Endothelial cell of umbilical vein (primary cell): ENCODE measurements at regions not wholly inside any gene's neighbourhood (a gene's known extent, or its start where the extent isn't known, plus 50 kb on each side); places are given as distances from the start of the nearest gene placed in this dataset.

Experiments used
- BruUV-seq: library from RNA; stranded (reverse); fragments of 400-500 nt; replicated peaks from 2 replicates; lab custom pipeline; 2021; lab: Mats Ljungman, UMichigan
- CTCF ChIA-PET: fragments of 300-600, 350-600 bp; sonication (Branson Sonifier 250); formaldehyde crosslinking; loops from one replicate; lab custom pipeline; 2021; ENCODE audit warnings: antibody characterized with exemption, inconsistent platforms; lab: Charles Lee
- POLR2A ChIA-PET: fragments of 300-600, 350-600 bp; sonication (Branson Sonifier 250); formaldehyde crosslinking; loops from one replicate; lab custom pipeline; 2021; ENCODE audit warnings: antibody characterized with exemption, inconsistent platforms; lab: Charles Lee
- DNase-seq: peaks from one replicate; pipeline ENCODE4 v3.0.0-alpha.2; 2011; ENCODE audit warnings: low read depth, low spot score
- FAIRE-seq: peaks from 2 replicates; lab custom pipeline; 2011; peaks lifted over from hg19 to GRCh38; lab: Jason Lieb, UNC
- H2AFZ ChIP-seq: 2 replicates; pipeline ENCODE4 v1.6.0; 2012; ENCODE audit warnings: low read depth, low read length, control low read depth, inconsistent platforms
- H3K27ac ChIP-seq: 2 replicates; pipeline ENCODE4 v1.5.1; 2011; ENCODE audit warnings: low read depth, mild to moderate bottlenecking, control low read depth, low read length, moderate library complexity; ENCODE audit not compliant: insufficient read depth
- H3K27me3 ChIP-seq, 2 experiments: 2 replicates each; pipeline versions ENCODE4 v1.6.0 to v1.6.1; 2011; ENCODE audit warnings: low read length in 2 of 2, mixed read lengths in 1 of 2; ENCODE audit not compliant: control insufficient read depth in 2 of 2, insufficient read depth in 2 of 2
- H3K36me3 ChIP-seq, 2 experiments: 2 replicates in 1 of 2; 3 replicates in 1 of 2; pipeline ENCODE4 v1.5.1; 2011; ENCODE audit warnings: low read length in 2 of 2, mild to moderate bottlenecking in 1 of 2, moderate library complexity in 1 of 2; ENCODE audit not compliant: control insufficient read depth in 2 of 2, insufficient read depth in 2 of 2; ENCODE audit errors: extremely low read depth in 1 of 2
- H3K4me1 ChIP-seq: 3 replicates; pipeline ENCODE4 v1.5.1; 2011; ENCODE audit warnings: mild to moderate bottlenecking, low read length; ENCODE audit not compliant: control insufficient read depth, insufficient read depth; ENCODE audit errors: extremely low read depth
- H3K4me2 ChIP-seq: 2 replicates; pipeline ENCODE4 v1.6.1; 2011; ENCODE audit warnings: low read length, control low read depth, mixed read lengths; ENCODE audit not compliant: insufficient read depth
- H3K4me3 ChIP-seq, 3 experiments: fragments of 200-600 bp in 1 of 3; sonication (generic), shearing (Covaris generic) in 1 of 3; replicated peaks in 1 of 3; 2 replicates each; pipeline ENCODE4 v1.5.1; 2011 to 2016; ENCODE audit warnings: control low read depth in 3 of 3, low read length in 3 of 3, mild to moderate bottlenecking in 2 of 3, inconsistent platforms in 1 of 3, low read depth in 1 of 3, moderate library complexity in 1 of 3; ENCODE audit not compliant: insufficient read depth in 1 of 3
- H3K79me2 ChIP-seq: 2 replicates; pipeline ENCODE4 v1.6.0; 2012; ENCODE audit warnings: low read length, inconsistent platforms; ENCODE audit not compliant: control insufficient read depth, insufficient read depth
- H3K9ac ChIP-seq: replicated peaks from 2 replicates; pipeline ENCODE3; 2011; ENCODE audit warnings: low read length, control low read depth; ENCODE audit not compliant: insufficient read depth; ENCODE audit errors: extremely low read depth
- H3K9me1 ChIP-seq: replicated peaks from 3 replicates; pipeline ENCODE4 v1.6.0; 2011; ENCODE audit warnings: mild to moderate bottlenecking, low read length; ENCODE audit not compliant: control insufficient read depth, insufficient read depth; ENCODE audit errors: extremely low read depth
- H3K9me3 ChIP-seq: replicated peaks from 2 replicates; pipeline ENCODE4 v1.5.1; 2012; ENCODE audit warnings: low read length, inconsistent platforms; ENCODE audit not compliant: control insufficient read depth, insufficient read depth
- H4K20me1 ChIP-seq: replicated peaks from 2 replicates; pipeline ENCODE3; 2011; ENCODE audit warnings: mild to moderate bottlenecking, low read length; ENCODE audit not compliant: control insufficient read depth, insufficient read depth; ENCODE audit errors: extremely low read depth
- CTCF ChIP-seq, 2 donors: IDR thresholded peaks; 1 replicate in 1 of 2; 2 replicates in 1 of 2; pipeline ENCODE4 v1.5.1; 2011; ENCODE audit warnings: low read length in 2 of 2, mild to moderate bottlenecking in 2 of 2, moderate library complexity in 2 of 2, control low read depth in 1 of 2, inconsistent platforms in 1 of 2, low read depth in 1 of 2; ENCODE audit not compliant: insufficient read depth in 1 of 2; ENCODE audit errors: extremely low read depth in 1 of 2
- EZH2 ChIP-seq: IDR thresholded peaks from 2 replicates; pipeline ENCODE4 v1.6.1; 2012; ENCODE audit warnings: borderline replicate concordance, low read depth, mild to moderate bottlenecking, moderate library complexity, low read length, inconsistent platforms; ENCODE audit not compliant: severe bottlenecking
- FOS ChIP-seq: IDR thresholded peaks from 2 replicates; pipeline ENCODE4 v1.6.1; 2011; ENCODE audit warnings: mild to moderate bottlenecking, low read length, moderate library complexity, borderline replicate concordance; ENCODE audit not compliant: insufficient read depth
- GATA2 ChIP-seq: IDR thresholded peaks from 2 replicates; pipeline ENCODE4 v1.7.0; 2011; ENCODE audit warnings: low read depth, mild to moderate bottlenecking, moderate library complexity, mixed read lengths, low read length; ENCODE audit not compliant: insufficient read length, insufficient read depth
- JUN ChIP-seq: IDR thresholded peaks from 2 replicates; pipeline ENCODE4 v1.6.1; 2011; ENCODE audit warnings: borderline replicate concordance, low read depth; ENCODE audit not compliant: insufficient read length, insufficient read depth
- MAX ChIP-seq: IDR thresholded peaks from 2 replicates; pipeline ENCODE4 v1.6.1; 2011; ENCODE audit not compliant: insufficient read depth, insufficient read length
- MYC ChIP-seq: IDR thresholded peaks from one replicate; pipeline ENCODE4 v1.6.1; 2011; ENCODE audit warnings: mild to moderate bottlenecking, low read depth, low read length
- POLR2AphosphoS5 ChIP-seq: IDR thresholded peaks from 2 replicates; pipeline ENCODE4 v1.6.1; 2012; ENCODE audit warnings: low read depth, mild to moderate bottlenecking, control low read depth, low read length, moderate library complexity; ENCODE audit not compliant: insufficient read depth
- dilution Hi-C: fragments of 300-500 bp; cut with MboI; formaldehyde crosslinking; loops from one replicate; pipeline ENCODE4 v1.15.0; 2019; ENCODE audit warnings: low sequenced_read_pairs; ENCODE audit not compliant: extremely low pct_ligation_motif_present
- intact Hi-C: fragments of 100-400 bp; cut with micrococcal nuclease; formaldehyde crosslinking; loops from one replicate; pipeline ENCODE4 v1.10.0; 2022

GRCh38 chr20:60815656-60816055 lies 436.4 kb upstream of the CDH4 start:
- DNase-seq (no peak), FAIRE-seq (no peak)
- ChIA-PET CTCF (no interaction called here), POLR2A (no interaction called here)
- no peak for TF ChIP-seq GATA2
- TF ChIP-seq EZH2 = no peak
- no peak for TF ChIP-seq CTCF (IDR thresholded peaks at IDR 0.05; ENCODE audit: extremely low read depth in 1 of 2, insufficient read depth in 1 of 2, low read depth in 1 of 2, low read length in 2 of 2)
- TF ChIP-seq MYC = no peak
- no peak for TF ChIP-seq MAX
- H3K9me3 ChIP-seq = peaks cover 12% of the 10 kb centered on the region
- H3K27ac ChIP-seq = no peak overlapping the region
- H3K9me1 ChIP-seq = no peaks in the 10 kb centered on the region
- dilution Hi-C loops = no loop called here
- intact Hi-C loops = no loop called here
- H3K36me3 ChIP-seq = no peaks in the 10 kb centered on the region
- no peaks in the 10 kb centered on the region for H3K79me2 ChIP-seq
- no peak overlapping the region for H3K4me3 ChIP-seq
- H3K4me1 ChIP-seq = no peaks in the 10 kb centered on the region
- no peak overlapping the region for H3K9ac ChIP-seq
- no TSS peak for BruUV-seq
- H4K20me1 ChIP-seq = no peaks in the 10 kb centered on the region
- no peak overlapping the region for H2AFZ ChIP-seq
- no peak overlapping the region for H3K4me2 ChIP-seq
- no peaks in the 10 kb centered on the region for H3K27me3 ChIP-seq

GRCh38 chr20:60816901-60817300 lies 435.2 kb upstream of the CDH4 start:
- dilution Hi-C loops = no loop called here

More at GRCh38 chr20:60816901-60817300, 435.2 kb upstream of the CDH4 start:
- intact Hi-C loops = no loop called here
- TF ChIP-seq GATA2 = no peak
- no peak for TF ChIP-seq MAX
- no peak for TF ChIP-seq CTCF (IDR thresholded peaks at IDR 0.05; ENCODE audit: extremely low read depth in 1 of 2, insufficient read depth in 1 of 2, low read depth in 1 of 2, low read length in 2 of 2)
- no peak for TF ChIP-seq EZH2
- no peak for TF ChIP-seq JUN
- no peak for TF ChIP-seq FOS
- TF ChIP-seq POLR2AphosphoS5 = no peak
- DNase-seq = no peak
- Histone ChIP-seq H2AFZ (no peak overlapping the region), H3K9ac (no peak overlapping the region), H3K79me2 (no peaks in the 10 kb centered on the region), H3K27me3 (no peaks in the 10 kb centered on the region), H3K9me3 (peaks cover 13% of the 10 kb centered on the region), H3K9me1 (no peaks in the 10 kb centered on the region), H3K4me3 (no peak overlapping the region), H4K20me1 (no peaks in the 10 kb centered on the region), H3K4me1 (no peaks in the 10 kb centered on the region), H3K27ac (no peak overlapping the region), H3K4me2 (no peak overlapping the region), H3K36me3 (no peaks in the 10 kb centered on the region)
- CTCF ChIA-PET = no interaction called here
- FAIRE-seq = no peak
- POLR2A ChIA-PET = no interaction called here
- BruUV-seq = no TSS peak
